ENCODE measurements at regions not wholly inside any gene's neighbourhood (a gene's known extent, or its start where the extent isn't known, plus 50 kb on each side); places are given as distances from the start of the nearest gene placed in this dataset.

DNA sequence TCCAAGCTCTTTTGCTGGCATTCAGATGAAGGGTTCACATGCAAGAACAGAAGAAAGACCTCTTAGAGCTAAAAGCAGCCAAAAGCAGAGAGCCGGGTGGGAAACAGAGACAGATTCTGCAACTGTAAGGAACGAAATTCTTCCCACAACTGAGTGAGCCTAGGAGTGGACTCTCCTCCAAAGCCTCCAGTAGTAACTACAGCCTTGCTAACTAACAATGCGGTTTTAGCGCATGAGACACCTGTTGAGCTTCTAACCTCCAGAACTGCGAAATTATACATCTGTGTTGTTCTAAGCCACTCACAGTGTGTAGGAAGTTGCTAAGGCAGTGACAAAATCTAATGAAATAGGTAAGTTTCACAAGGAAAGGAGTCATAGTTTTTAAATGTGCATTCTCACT is 98.1 kb upstream of the SLITRK1 start:
- no peak for TF ChIP-seq CTCF (conservative IDR thresholded peaks at IDR 0.05)
- no peak for TF ChIP-seq EZH2 (IDR thresholded peaks at IDR 0.05; ENCODE audit: low read depth)

All from PC-9 (cell line).